SK-N-SH (cell line): ENCODE measurements at regions not wholly inside any gene's neighbourhood (a gene's known extent, or its start where the extent isn't known, plus 50 kb on each side); places are given as distances from the start of the nearest gene placed in this dataset.

ENCODE experiments used
- CTCF ChIA-PET: fragments of 300-600, 350-600 bp; formaldehyde crosslinking; extraction: SDS; loops from one replicate; lab custom pipeline; 2021; lab: Yijun Ruan, JAX
- POLR2A ChIA-PET: fragments of 350-600 bp; sonication (Branson Sonifier 250); formaldehyde crosslinking; extraction: SDS; loops from one replicate; lab custom pipeline; 2020; ENCODE audit warnings: antibody characterized with exemption, inconsistent platforms; lab: Yijun Ruan, JAX
- DNase-seq: peaks from one replicate; pipeline ENCODE4 v3.0.0; 2012
- H2AFZ ChIP-seq: fragments of 200-600 bp; sonication (generic); 2 replicates; pipeline ENCODE4 v1.8.1; 2016; ENCODE audit warnings: antibody characterized with exemption, mild to moderate bottlenecking, low read depth
- H3F3A ChIP-seq: fragments of 200-600 bp; sonication (generic); replicated peaks from 2 replicates; pipeline ENCODE3; 2016; ENCODE audit warnings: antibody characterized with exemption, mild to moderate bottlenecking; ENCODE audit not compliant: insufficient read depth
- H3K27ac ChIP-seq, 2 experiments: fragments of 200-500 bp in 1 of 2; fragments of 200-600 bp in 1 of 2; sonication (Bioruptor generic) in 1 of 2; sonication (generic), shearing (Covaris generic) in 1 of 2; 2 replicates each; pipeline versions ENCODE4 v1.5.1 to v1.6.1; 2014 to 2016; ENCODE audit warnings: low read depth in 2 of 2, inconsistent platforms in 1 of 2, low read length in 1 of 2, mild to moderate bottlenecking in 1 of 2, mixed read lengths in 1 of 2
- H3K27me3 ChIP-seq: fragments of 200-600 bp; sonication (generic), shearing (Covaris generic); 2 replicates; pipeline ENCODE4 v1.6.1; 2016; ENCODE audit warnings: mixed run types; ENCODE audit not compliant: insufficient read depth
- H3K36me3 ChIP-seq, 2 experiments: fragments of 200-500 bp in 1 of 2; fragments of 200-600 bp in 1 of 2; sonication (Bioruptor generic) in 1 of 2; sonication (generic) in 1 of 2; replicated peaks in 1 of 2; 2 replicates each; pipeline versions ENCODE3 to v1.5.1; 2014 to 2016; ENCODE audit warnings: low read length in 1 of 2, mild to moderate bottlenecking in 1 of 2; ENCODE audit not compliant: insufficient read depth in 2 of 2, control insufficient read depth in 1 of 2
- H3K4me1 ChIP-seq, 2 experiments: fragments of 200-500 bp in 1 of 2; fragments of 200-600 bp in 1 of 2; sonication (Bioruptor generic) in 1 of 2; sonication (generic), shearing (Covaris generic) in 1 of 2; 2 replicates each; pipeline versions ENCODE4 v1.5.1 to v1.6.1; 2014 to 2016; ENCODE audit warnings: low read depth in 1 of 2, low read length in 1 of 2, mixed run types in 1 of 2; ENCODE audit not compliant: insufficient read depth in 2 of 2, control insufficient read depth in 1 of 2
- H3K4me2 ChIP-seq: fragments of 200-600 bp; sonication (generic), shearing (Covaris generic); 2 replicates; pipeline ENCODE4 v1.6.1; 2017; ENCODE audit warnings: mixed run types
- H3K4me3 ChIP-seq, 2 experiments: fragments of 200-500 bp in 1 of 2; fragments of 200-600 bp in 1 of 2; sonication (Bioruptor generic) in 1 of 2; sonication (generic), shearing (Covaris generic) in 1 of 2; 2 replicates each; pipeline versions ENCODE4 v1.5.1 to v1.8.1; 2014 to 2016; ENCODE audit warnings: low read depth in 2 of 2, inconsistent platforms in 1 of 2, low read length in 1 of 2, mild to moderate bottlenecking in 1 of 2, mixed read lengths in 1 of 2, moderate library complexity in 1 of 2
- H3K79me2 ChIP-seq: fragments of 200-600 bp; sonication (generic); 2 replicates; pipeline ENCODE4 v1.8.1; 2017; ENCODE audit warnings: mild to moderate bottlenecking; ENCODE audit not compliant: insufficient read depth
- H3K9ac ChIP-seq: fragments of 200-600 bp; sonication (generic); 2 replicates; pipeline ENCODE4 v1.6.1; 2017; ENCODE audit warnings: mixed run types
- H3K9me2 ChIP-seq: fragments of 200-600 bp; sonication (generic); 2 replicates; pipeline ENCODE4 v1.6.1; 2017; ENCODE audit warnings: mixed run types
- H3K9me3 ChIP-seq: fragments of 200-600 bp; sonication (generic); 2 replicates; pipeline ENCODE4 v1.6.1; 2017; ENCODE audit warnings: mixed run types, mild to moderate bottlenecking, moderate library complexity
- H4K20me1 ChIP-seq: fragments of 200-600 bp; sonication (generic); 2 replicates; pipeline ENCODE4 v1.6.1; 2017; ENCODE audit warnings: mild to moderate bottlenecking, mixed run types; ENCODE audit not compliant: insufficient read depth
- CHD2 ChIP-seq: fragments of 150-350 bp; IDR thresholded peaks from 2 replicates; pipeline ENCODE4 v1.6.1; 2018; ENCODE audit warnings: low read length; ENCODE audit not compliant: partially characterized antibody
- EZH2phosphoT487 ChIP-seq: fragments of 200-600 bp; sonication (generic); IDR thresholded peaks from 2 replicates; pipeline ENCODE4 v1.6.1; 2017; ENCODE audit warnings: low read depth, mixed run types, mild to moderate bottlenecking, antibody characterized with exemption, moderate library complexity, borderline replicate concordance
- FOSL2 ChIP-seq: IDR thresholded peaks from 2 replicates; pipeline ENCODE4 v1.4.0; 2012; ENCODE audit warnings: low read depth, mild to moderate bottlenecking, moderate library complexity, borderline replicate concordance
- FOXM1 ChIP-seq: IDR thresholded peaks from 2 replicates; pipeline ENCODE4 v1.4.0; 2012; ENCODE audit warnings: low read depth, mild to moderate bottlenecking
- NFIC ChIP-seq: IDR thresholded peaks from 2 replicates; pipeline ENCODE4 v1.4.0; 2012; ENCODE audit warnings: borderline replicate concordance
- NRF1 ChIP-seq: IDR thresholded peaks from 2 replicates; pipeline ENCODE4 v1.6.1; 2012; ENCODE audit warnings: low read depth, mild to moderate bottlenecking, low read length
- RFX5 ChIP-seq: IDR thresholded peaks from 2 replicates; pipeline ENCODE4 v1.6.1; 2012; ENCODE audit warnings: mild to moderate bottlenecking, improper control_type of control experiment, low read length
- WGBS: methylation state at CpG from one replicate; pipeline ENCODE4 v1.1.6; 2017; ENCODE audit warnings: low lambda C conversion rate; 5-methylcytosine and 5-hydroxymethylcytosine counted together
- TF ChIP-seq, protein P1 (sequence below): IDR thresholded peaks from 2 replicates; pipeline ENCODE4 v1.4.0; 2012; ENCODE audit warnings: low read depth, borderline replicate concordance
- TF ChIP-seq, protein P2 (sequence below): fragments of 150-350 bp; IDR thresholded peaks from 2 replicates; pipeline ENCODE4 v1.6.1; 2016; ENCODE audit warnings: mild to moderate bottlenecking, low read depth, low read length
- TF ChIP-seq, protein P3 (sequence below): IDR thresholded peaks from 2 replicates; pipeline ENCODE4 v1.4.0; 2012; ENCODE audit warnings: low read depth, borderline replicate concordance
- TF ChIP-seq, protein P4 (sequence below): IDR thresholded peaks from 2 replicates; pipeline ENCODE4 v1.6.1; 2012; ENCODE audit warnings: mild to moderate bottlenecking, low read depth, low read length, moderate library complexity

DNA sequence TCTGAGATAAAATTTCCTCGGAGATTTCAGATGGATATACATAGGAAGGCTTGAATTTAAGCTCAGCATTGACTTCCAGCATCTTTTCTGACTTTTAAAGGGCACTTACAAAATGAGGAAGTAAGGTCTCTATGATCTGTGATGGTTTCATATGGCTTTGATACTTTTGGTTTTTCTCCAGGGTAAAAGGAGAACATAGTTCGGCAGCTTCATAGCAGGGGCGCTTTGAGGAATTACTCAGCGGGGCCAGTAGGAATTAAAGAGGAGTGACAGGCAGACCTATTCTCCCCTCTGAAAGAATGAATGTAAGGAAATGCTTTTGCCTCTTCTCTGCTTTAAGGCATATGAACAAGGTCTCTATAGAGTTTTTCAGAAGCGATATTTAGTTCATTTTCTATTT, 80.0 kb upstream of the PCDH15 start:
- no peaks in the 10 kb centered on the region for H3F3A ChIP-seq
- DNase-seq: no peak
- H3K27ac ChIP-seq: no peak overlapping the region
- no peaks in the 10 kb centered on the region for H3K79me2 ChIP-seq
- H3K4me2 ChIP-seq: no peak overlapping the region
- H3K9ac ChIP-seq: no peak overlapping the region
- WGBS: 63% methylated on average over 5 of the region's 5 CpGs
- H3K4me1 ChIP-seq: no peaks in the 10 kb centered on the region
- no peak for TF ChIP-seq EZH2phosphoT487
- TF ChIP-seq, protein P1, sequence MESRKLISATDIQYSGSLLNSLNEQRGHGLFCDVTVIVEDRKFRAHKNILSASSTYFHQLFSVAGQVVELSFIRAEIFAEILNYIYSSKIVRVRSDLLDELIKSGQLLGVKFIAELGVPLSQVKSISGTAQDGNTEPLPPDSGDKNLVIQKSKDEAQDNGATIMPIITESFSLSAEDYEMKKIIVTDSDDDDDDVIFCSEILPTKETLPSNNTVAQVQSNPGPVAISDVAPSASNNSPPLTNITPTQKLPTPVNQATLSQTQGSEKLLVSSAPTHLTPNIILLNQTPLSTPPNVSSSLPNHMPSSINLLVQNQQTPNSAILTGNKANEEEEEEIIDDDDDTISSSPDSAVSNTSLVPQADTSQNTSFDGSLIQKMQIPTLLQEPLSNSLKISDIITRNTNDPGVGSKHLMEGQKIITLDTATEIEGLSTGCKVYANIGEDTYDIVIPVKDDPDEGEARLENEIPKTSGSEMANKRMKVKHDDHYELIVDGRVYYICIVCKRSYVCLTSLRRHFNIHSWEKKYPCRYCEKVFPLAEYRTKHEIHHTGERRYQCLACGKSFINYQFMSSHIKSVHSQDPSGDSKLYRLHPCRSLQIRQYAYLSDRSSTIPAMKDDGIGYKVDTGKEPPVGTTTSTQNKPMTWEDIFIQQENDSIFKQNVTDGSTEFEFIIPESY: no peak
- no peak for TF ChIP-seq FOXM1
- TF ChIP-seq, protein P2, sequence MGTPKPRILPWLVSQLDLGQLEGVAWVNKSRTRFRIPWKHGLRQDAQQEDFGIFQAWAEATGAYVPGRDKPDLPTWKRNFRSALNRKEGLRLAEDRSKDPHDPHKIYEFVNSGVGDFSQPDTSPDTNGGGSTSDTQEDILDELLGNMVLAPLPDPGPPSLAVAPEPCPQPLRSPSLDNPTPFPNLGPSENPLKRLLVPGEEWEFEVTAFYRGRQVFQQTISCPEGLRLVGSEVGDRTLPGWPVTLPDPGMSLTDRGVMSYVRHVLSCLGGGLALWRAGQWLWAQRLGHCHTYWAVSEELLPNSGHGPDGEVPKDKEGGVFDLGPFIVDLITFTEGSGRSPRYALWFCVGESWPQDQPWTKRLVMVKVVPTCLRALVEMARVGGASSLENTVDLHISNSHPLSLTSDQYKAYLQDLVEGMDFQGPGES: no peak
- no peak for TF ChIP-seq CHD2
- TF ChIP-seq NFIC: no peak
- TF ChIP-seq NRF1: no peak
- TF ChIP-seq, protein P3, sequence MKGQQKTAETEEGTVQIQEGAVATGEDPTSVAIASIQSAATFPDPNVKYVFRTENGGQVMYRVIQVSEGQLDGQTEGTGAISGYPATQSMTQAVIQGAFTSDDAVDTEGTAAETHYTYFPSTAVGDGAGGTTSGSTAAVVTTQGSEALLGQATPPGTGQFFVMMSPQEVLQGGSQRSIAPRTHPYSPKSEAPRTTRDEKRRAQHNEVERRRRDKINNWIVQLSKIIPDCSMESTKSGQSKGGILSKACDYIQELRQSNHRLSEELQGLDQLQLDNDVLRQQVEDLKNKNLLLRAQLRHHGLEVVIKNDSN: no peak
- TF ChIP-seq, protein P4, sequence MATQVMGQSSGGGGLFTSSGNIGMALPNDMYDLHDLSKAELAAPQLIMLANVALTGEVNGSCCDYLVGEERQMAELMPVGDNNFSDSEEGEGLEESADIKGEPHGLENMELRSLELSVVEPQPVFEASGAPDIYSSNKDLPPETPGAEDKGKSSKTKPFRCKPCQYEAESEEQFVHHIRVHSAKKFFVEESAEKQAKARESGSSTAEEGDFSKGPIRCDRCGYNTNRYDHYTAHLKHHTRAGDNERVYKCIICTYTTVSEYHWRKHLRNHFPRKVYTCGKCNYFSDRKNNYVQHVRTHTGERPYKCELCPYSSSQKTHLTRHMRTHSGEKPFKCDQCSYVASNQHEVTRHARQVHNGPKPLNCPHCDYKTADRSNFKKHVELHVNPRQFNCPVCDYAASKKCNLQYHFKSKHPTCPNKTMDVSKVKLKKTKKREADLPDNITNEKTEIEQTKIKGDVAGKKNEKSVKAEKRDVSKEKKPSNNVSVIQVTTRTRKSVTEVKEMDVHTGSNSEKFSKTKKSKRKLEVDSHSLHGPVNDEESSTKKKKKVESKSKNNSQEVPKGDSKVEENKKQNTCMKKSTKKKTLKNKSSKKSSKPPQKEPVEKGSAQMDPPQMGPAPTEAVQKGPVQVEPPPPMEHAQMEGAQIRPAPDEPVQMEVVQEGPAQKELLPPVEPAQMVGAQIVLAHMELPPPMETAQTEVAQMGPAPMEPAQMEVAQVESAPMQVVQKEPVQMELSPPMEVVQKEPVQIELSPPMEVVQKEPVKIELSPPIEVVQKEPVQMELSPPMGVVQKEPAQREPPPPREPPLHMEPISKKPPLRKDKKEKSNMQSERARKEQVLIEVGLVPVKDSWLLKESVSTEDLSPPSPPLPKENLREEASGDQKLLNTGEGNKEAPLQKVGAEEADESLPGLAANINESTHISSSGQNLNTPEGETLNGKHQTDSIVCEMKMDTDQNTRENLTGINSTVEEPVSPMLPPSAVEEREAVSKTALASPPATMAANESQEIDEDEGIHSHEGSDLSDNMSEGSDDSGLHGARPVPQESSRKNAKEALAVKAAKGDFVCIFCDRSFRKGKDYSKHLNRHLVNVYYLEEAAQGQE: no peak
- TF ChIP-seq FOSL2: no peak
- no peak for TF ChIP-seq RFX5
- no peaks in the 10 kb centered on the region for H3K27me3 ChIP-seq
- H3K9me2 ChIP-seq: no peaks in the 10 kb centered on the region
- H4K20me1 ChIP-seq: no peaks in the 10 kb centered on the region
- no peak overlapping the region for H3K4me3 ChIP-seq
- POLR2A ChIA-PET: no interaction called here
- no peak overlapping the region for H2AFZ ChIP-seq
- CTCF ChIA-PET: no interaction called here
- H3K9me3 ChIP-seq: no peaks in the 10 kb centered on the region
- H3K36me3 ChIP-seq: no peaks in the 10 kb centered on the region
